Ovary (tissue), 3 donors: ENCODE measurements at regions not wholly inside any gene's neighbourhood (a gene's known extent, or its start where the extent isn't known, plus 50 kb on each side); places are given as distances from the start of the nearest gene placed in this dataset.

Experiments used
- CTCF ChIP-seq, 3 donors: fragments of 450-650 bp in 2 of 3; fragments of 200-600 bp in 1 of 3; IDR thresholded peaks; one replicate each; pipeline versions ENCODE4 v1.5.1 to v1.8.0; 2016 to 2022; ENCODE audit warnings: antibody characterized with exemption in 3 of 3, mild to moderate bottlenecking in 1 of 3
- POLR2A ChIP-seq: fragments of 450-650 bp; IDR thresholded peaks from one replicate; pipeline ENCODE4 v1.6.1; 2017; ENCODE audit warnings: antibody characterized with exemption, mild to moderate bottlenecking, moderate library complexity
- donor health status: DM: no; HTN: no; CAD: no.

GRCh38 chr3:110066206-110066605, 728.9 kb upstream of the DPPA4 start:
- no peak for TF ChIP-seq CTCF (IDR thresholded peaks at IDR 0.05)
- no peak for TF ChIP-seq POLR2A
